Mesendoderm (in vitro differentiated cells): ENCODE measurements at regions not wholly inside any gene's neighbourhood (a gene's known extent, or its start where the extent isn't known, plus 50 kb on each side); places are given as distances from the start of the nearest gene placed in this dataset.
"Not testable (repeated sequence)": the region's sequence is repeated elsewhere in the genome, so short reads cannot be mapped to it uniquely, and the experiment has no call there.

Source experiments
- DNase-seq: peaks from one replicate; pipeline ENCODE4 v3.0.0; 2013
- H2AK5ac ChIP-seq: 2 replicates; pipeline ENCODE4 v1.6.1; 2013; ENCODE audit warnings: low read length, inconsistent platforms
- H2BK120ac ChIP-seq: 2 replicates; pipeline ENCODE4 v1.6.1; 2013; ENCODE audit warnings: low read depth, mild to moderate bottlenecking, low read length, moderate library complexity, mixed read lengths
- H2BK15ac ChIP-seq: replicated peaks from 2 replicates; pipeline ENCODE4 v1.6.1; 2013; ENCODE audit warnings: low read depth, mild to moderate bottlenecking, moderate library complexity
- H2BK5ac ChIP-seq: 2 replicates; pipeline ENCODE4 v1.6.1; 2013; ENCODE audit warnings: low read length, inconsistent platforms
- H3K18ac ChIP-seq: 2 replicates; pipeline ENCODE4 v1.6.1; 2013; ENCODE audit warnings: mild to moderate bottlenecking, low read length, mixed read lengths
- H3K23ac ChIP-seq: one replicate; pipeline ENCODE4 v1.6.1; 2013; ENCODE audit warnings: low read length
- H3K27ac ChIP-seq: 2 replicates; pipeline ENCODE4 v1.5.1; 2013; ENCODE audit warnings: low read depth, mild to moderate bottlenecking, inconsistent platforms, low read length, moderate library complexity
- H3K27me3 ChIP-seq: 2 replicates; pipeline ENCODE4 v1.6.1; 2013; ENCODE audit warnings: low read length, control low read depth, mild to moderate bottlenecking, inconsistent platforms; ENCODE audit not compliant: insufficient read depth, poor library complexity
- H3K36me3 ChIP-seq: 2 replicates; pipeline ENCODE4 v1.6.1; 2013; ENCODE audit warnings: low read length, inconsistent platforms; ENCODE audit not compliant: control insufficient read depth, insufficient read depth
- H3K4ac ChIP-seq: one replicate; pipeline ENCODE4 v1.6.1; 2013; ENCODE audit warnings: low read depth, mild to moderate bottlenecking, low read length, moderate library complexity
- H3K4me1 ChIP-seq: 2 replicates; pipeline ENCODE4 v1.6.1; 2013; ENCODE audit warnings: low read depth, low read length, inconsistent platforms; ENCODE audit not compliant: control insufficient read depth
- H3K4me2 ChIP-seq: 2 replicates; pipeline ENCODE4 v1.6.1; 2013; ENCODE audit warnings: low read length
- H3K4me3 ChIP-seq: 2 replicates; pipeline ENCODE4 v1.5.1; 2013; ENCODE audit warnings: mild to moderate bottlenecking, low read length
- H3K56ac ChIP-seq: one replicate; pipeline ENCODE4 v1.6.1; 2013; ENCODE audit warnings: low read length
- H3K79me1 ChIP-seq: 2 replicates; pipeline ENCODE4 v1.6.1; 2013; ENCODE audit warnings: low read length, inconsistent platforms
- H3K79me2 ChIP-seq: 2 replicates; pipeline ENCODE4 v1.6.1; 2013; ENCODE audit warnings: mild to moderate bottlenecking, low read length; ENCODE audit not compliant: control insufficient read depth, insufficient read depth
- H3K9ac ChIP-seq: 2 replicates; pipeline ENCODE4 v1.6.1; 2013; ENCODE audit warnings: low read length, inconsistent platforms
- H4K5ac ChIP-seq: one replicate; pipeline ENCODE4 v1.6.1; 2013; ENCODE audit warnings: low read length
- H4K8ac ChIP-seq: one replicate; pipeline ENCODE4 v1.6.1; 2013; ENCODE audit warnings: low read depth, mild to moderate bottlenecking, control low read depth, low read length, moderate library complexity
- WGBS: extraction: QIAGEN DNeasy Blood & Tissue Kit; methylation state at CpG from one replicate; pipeline ENCODE4 v1.1.7; 2013; ENCODE audit warnings: low lambda C conversion rate, missing lambda C conversion rate; ENCODE audit not compliant: insufficient coverage; ENCODE audit errors: extremely low coverage; 5-methylcytosine and 5-hydroxymethylcytosine counted together

DNA sequence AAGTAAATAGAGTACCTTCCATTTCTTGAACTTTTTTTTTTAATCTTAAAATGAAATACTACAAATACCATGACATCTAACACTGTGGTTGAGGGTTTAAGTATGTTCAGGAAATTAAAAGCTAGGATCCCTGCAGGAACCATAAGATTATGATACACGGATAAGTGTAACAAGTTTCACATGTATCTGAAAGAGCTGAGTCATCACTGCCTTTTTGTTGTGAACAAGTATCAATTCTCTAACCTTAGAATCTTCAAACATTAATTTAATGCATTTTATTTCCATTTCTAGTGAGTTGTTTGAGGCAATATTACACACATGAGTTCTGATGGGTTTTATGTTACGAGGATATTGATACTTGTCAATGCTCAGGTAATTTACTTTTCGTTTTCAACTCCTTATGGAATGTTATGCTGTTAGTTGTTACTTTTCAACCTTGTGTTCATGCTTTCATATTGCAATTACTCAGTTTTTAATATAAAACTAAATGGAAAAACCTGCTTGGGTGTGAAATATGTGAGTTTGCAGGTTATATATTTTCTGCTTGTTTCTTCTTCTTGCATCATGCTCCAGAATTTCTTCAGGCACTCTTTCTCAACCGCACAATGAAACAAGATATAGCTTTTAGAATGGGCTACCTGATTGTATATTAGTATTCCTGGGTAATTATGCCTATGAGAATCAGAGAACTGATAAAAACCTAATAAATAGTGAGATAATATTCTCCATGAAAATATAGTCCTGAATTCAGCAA lies 361.3 kb upstream of the MTNR1B start:
- H3K27ac ChIP-seq: no peak overlapping the region
- WGBS: no CpG with 5 or more reads among the region's 4 CpGs

GRCh38 chr11:92611157-92611556 lies 358.3 kb upstream of the MTNR1B start:
- H3K36me3 ChIP-seq: no peaks in the 10 kb centered on the region
- H3K27me3 ChIP-seq: no peaks in the 10 kb centered on the region
- no peak overlapping the region for H3K23ac ChIP-seq
- no peak overlapping the region for H3K4me2 ChIP-seq
- H2BK120ac ChIP-seq: no peak overlapping the region
- H3K79me1 ChIP-seq: no peaks in the 10 kb centered on the region
- no peak overlapping the region for H3K4ac ChIP-seq
- no peak overlapping the region for H3K56ac ChIP-seq
- no CpG with 5 or more reads among the region's 4 CpGs for WGBS
- H3K79me2 ChIP-seq: no peaks in the 10 kb centered on the region
- H2AK5ac ChIP-seq: no peak overlapping the region
- H3K4me1 ChIP-seq: no peaks in the 10 kb centered on the region
- H4K5ac ChIP-seq: no peak overlapping the region
- H3K9ac ChIP-seq: no peak overlapping the region
- no peak overlapping the region for H2BK15ac ChIP-seq
- H4K8ac ChIP-seq: no peak overlapping the region
- no peak overlapping the region for H3K27ac ChIP-seq
- no peak overlapping the region for H3K4me3 ChIP-seq
- no peak overlapping the region for H2BK5ac ChIP-seq
- no peak overlapping the region for H3K18ac ChIP-seq
- peak; percentile 69 for DNase-seq

More for the DNA sequence above, 361.3 kb upstream of the MTNR1B start:
- H3K23ac ChIP-seq: no peak overlapping the region
- no peak overlapping the region for H3K4ac ChIP-seq
- H3K18ac ChIP-seq: no peak overlapping the region
- H2BK5ac ChIP-seq: no peak overlapping the region
- H3K4me1 ChIP-seq: no peaks in the 10 kb centered on the region
- no peak overlapping the region for H4K8ac ChIP-seq
- no peaks in the 10 kb centered on the region for H3K36me3 ChIP-seq
- no peak overlapping the region for H3K4me2 ChIP-seq
- no peaks in the 10 kb centered on the region for H3K79me2 ChIP-seq
- no peaks in the 10 kb centered on the region for H3K79me1 ChIP-seq
- no peak overlapping the region for H2AK5ac ChIP-seq
- no peak overlapping the region for H3K56ac ChIP-seq
- no peak overlapping the region for H2BK15ac ChIP-seq
- H3K4me3 ChIP-seq: no peak overlapping the region
- DNase-seq: no peak
- no peaks in the 10 kb centered on the region for H3K27me3 ChIP-seq
- H3K9ac ChIP-seq: no peak overlapping the region
- no peak overlapping the region for H2BK120ac ChIP-seq
- no peak overlapping the region for H4K5ac ChIP-seq

GRCh38 chr11:92618020-92618419 lies 351.4 kb upstream of the MTNR1B start:
- not testable (repeated sequence) for H3K4ac ChIP-seq, H3K4me3 ChIP-seq, H2BK120ac ChIP-seq, H4K8ac ChIP-seq, H3K4me1 ChIP-seq, H3K79me1 ChIP-seq, H3K27ac ChIP-seq, H2BK5ac ChIP-seq, H3K56ac ChIP-seq, H3K36me3 ChIP-seq, DNase-seq, H3K23ac ChIP-seq, H3K27me3 ChIP-seq, H2AK5ac ChIP-seq, H3K79me2 ChIP-seq, H3K18ac ChIP-seq, H3K4me2 ChIP-seq, H3K9ac ChIP-seq, H4K5ac ChIP-seq, H2BK15ac ChIP-seq
- WGBS: no CpG with 5 or more reads among the region's 10 CpGs

DNA sequence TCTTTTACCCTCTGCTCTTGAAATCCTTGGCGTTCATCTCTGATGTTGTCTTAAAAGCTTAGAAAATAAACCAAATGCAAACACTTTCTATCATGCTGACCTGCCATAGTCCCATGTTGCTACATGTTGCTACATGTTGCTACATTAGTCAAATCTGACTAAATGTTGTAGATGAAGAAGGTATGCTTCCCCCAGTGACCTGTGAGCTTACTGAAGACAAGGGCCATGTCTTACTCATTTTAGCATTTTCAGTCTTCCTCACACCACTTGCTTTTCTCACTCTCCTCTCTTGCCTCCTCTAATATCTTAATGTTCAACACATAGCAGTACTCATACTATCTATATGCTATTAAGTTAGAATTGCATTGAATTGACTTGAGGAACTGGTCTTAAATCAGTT lies 346.4 kb upstream of the MTNR1B start:
- Histone ChIP-seq H4K8ac (no peak overlapping the region), H3K23ac (no peak overlapping the region)
- WGBS: no CpG with 5 or more reads among the region's 1 CpG

DNA sequence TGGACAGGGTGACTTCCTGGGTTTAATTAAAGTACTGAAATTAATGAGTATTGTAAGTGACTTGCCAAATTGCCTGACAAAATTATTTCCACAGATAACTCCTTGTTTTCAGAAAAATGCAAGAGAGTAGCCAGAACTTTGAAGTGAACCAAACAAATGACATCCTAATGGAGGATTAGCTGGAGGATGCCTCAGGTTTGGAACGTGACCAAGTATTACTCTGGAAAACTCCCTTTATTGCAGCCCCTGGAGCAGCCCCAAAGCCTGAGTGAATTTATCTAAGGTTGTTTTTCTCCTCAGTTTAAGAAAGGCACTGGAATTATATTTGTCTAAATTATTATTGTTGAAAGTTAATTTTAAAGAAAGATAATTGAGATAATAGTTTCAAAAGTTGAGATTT lies 343.6 kb upstream of the MTNR1B start:
- Histone ChIP-seq H3K4me2 (no peak overlapping the region), H3K9ac (no peak overlapping the region), H2BK120ac (no peak overlapping the region), H3K79me1 (no peaks in the 10 kb centered on the region), H2BK5ac (no peak overlapping the region), H3K79me2 (no peaks in the 10 kb centered on the region), H3K4me1 (no peaks in the 10 kb centered on the region), H3K18ac (no peak overlapping the region), H3K27ac (no peak overlapping the region), H4K8ac (no peak overlapping the region), H2AK5ac (no peak overlapping the region), H2BK15ac (no peak overlapping the region), H4K5ac (no peak overlapping the region), H3K4me3 (no peak overlapping the region), H3K56ac (no peak overlapping the region), H3K23ac (no peak overlapping the region), H3K36me3 (no peaks in the 10 kb centered on the region), H3K4ac (no peak overlapping the region), H3K27me3 (no peaks in the 10 kb centered on the region)
- no CpG with 5 or more reads among the region's 1 CpG for WGBS
- DNase-seq: no peak

More for the DNA sequence above, 346.4 kb upstream of the MTNR1B start:
- Histone ChIP-seq H3K4me3 (no peak overlapping the region), H3K4me1 (no peaks in the 10 kb centered on the region), H3K56ac (no peak overlapping the region), H2AK5ac (no peak overlapping the region), H3K27me3 (no peaks in the 10 kb centered on the region), H3K9ac (no peak overlapping the region), H3K79me2 (no peaks in the 10 kb centered on the region), H2BK15ac (no peak overlapping the region), H3K4me2 (no peak overlapping the region), H3K27ac (no peak overlapping the region), H2BK5ac (no peak overlapping the region), H3K36me3 (no peaks in the 10 kb centered on the region), H3K18ac (no peak overlapping the region), H4K5ac (no peak overlapping the region), H3K4ac (no peak overlapping the region), H2BK120ac (no peak overlapping the region), H3K79me1 (no peaks in the 10 kb centered on the region)
- no peak for DNase-seq

DNA sequence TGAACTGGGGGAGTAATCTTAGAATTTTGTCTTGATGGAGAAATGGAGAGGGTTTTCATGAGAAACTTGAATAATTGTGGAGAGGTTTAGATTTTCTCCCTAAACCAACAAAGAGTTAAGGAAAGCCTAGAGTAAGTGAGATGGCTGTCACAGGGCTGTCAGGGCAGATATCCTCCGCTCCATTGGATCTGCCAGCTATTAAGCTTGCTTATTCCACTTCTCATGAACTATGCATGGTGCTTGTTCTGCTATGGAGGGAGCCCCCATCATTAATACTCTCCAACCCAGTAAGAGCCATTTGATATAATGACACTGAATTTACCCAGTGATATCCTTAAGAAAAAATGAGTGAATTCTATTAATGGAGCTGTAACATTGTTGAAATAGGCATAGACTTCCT lies 342.8 kb upstream of the MTNR1B start:
- Histone ChIP-seq H3K9ac (no peak overlapping the region), H4K5ac (no peak overlapping the region), H3K4me1 (no peaks in the 10 kb centered on the region), H2BK15ac (no peak overlapping the region), H3K4me2 (no peak overlapping the region), H3K27ac (no peak overlapping the region), H3K79me2 (no peaks in the 10 kb centered on the region), H3K56ac (no peak overlapping the region), H2AK5ac (no peak overlapping the region), H3K36me3 (no peaks in the 10 kb centered on the region), H3K27me3 (no peaks in the 10 kb centered on the region), H3K23ac (no peak overlapping the region), H3K4ac (no peak overlapping the region), H4K8ac (no peak overlapping the region), H3K4me3 (no peak overlapping the region), H3K18ac (no peak overlapping the region), H2BK120ac (no peak overlapping the region), H3K79me1 (no peaks in the 10 kb centered on the region), H2BK5ac (no peak overlapping the region)
- no peak for DNase-seq
- WGBS: no CpG with 5 or more reads among the region's 1 CpG
